ENCODE measurements at regions not wholly inside any gene's neighbourhood (a gene's known extent, or its start where the extent isn't known, plus 50 kb on each side); places are given as distances from the start of the nearest gene placed in this dataset.
"Not testable (repeated sequence)": the region's sequence is repeated elsewhere in the genome, so short reads cannot be mapped to it uniquely, and the experiment has no call there.

- DNase-seq (ENCODE audit: extremely low read depth in 1 of 2, low read depth in 1 of 2) = no peak
These were observed 1227.7 kb upstream of the WWC1 start for GRCh38 chr5:167063788-167064187.

DNA sequence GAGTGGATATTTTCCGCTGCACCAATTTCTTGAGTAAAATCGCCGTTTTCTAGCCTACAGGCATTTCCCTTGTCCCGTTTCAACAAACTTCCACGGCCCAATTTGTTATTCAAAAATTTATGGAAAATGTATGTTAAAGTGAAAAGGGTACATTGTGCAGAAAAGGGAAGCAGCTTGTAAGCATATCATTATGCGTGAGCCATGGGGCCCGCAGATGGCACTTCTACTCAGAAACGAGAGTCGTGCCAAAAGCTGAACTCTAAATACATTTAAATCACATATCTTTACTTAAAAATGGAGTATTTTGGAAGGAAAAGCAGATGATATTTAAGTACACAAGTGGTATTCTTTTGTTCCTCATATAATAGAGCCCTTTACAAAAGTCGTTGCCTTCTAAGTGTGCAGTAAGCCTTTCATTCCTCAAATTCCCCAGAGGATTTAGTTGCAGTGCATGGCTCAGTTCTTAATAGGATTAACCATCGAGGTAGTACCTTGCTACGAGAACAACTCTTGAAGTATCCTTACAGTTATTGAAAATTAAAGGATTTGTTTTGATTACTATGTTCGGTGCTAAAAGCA is 1227.2 kb upstream of the WWC1 start:
- DNase-seq (ENCODE audit: extremely low read depth in 1 of 2, low read depth in 1 of 2) = no peak

GRCh38 chr5:167065794-167066193 is 1225.7 kb upstream of the WWC1 start:
- DNase-seq (ENCODE audit: extremely low read depth in 1 of 2, low read depth in 1 of 2) = no peak

- no peak for DNase-seq (ENCODE audit: extremely low read depth in 1 of 2, low read depth in 1 of 2)
These were observed 1219.3 kb upstream of the WWC1 start for GRCh38 chr5:167071981-167072610.

DNA sequence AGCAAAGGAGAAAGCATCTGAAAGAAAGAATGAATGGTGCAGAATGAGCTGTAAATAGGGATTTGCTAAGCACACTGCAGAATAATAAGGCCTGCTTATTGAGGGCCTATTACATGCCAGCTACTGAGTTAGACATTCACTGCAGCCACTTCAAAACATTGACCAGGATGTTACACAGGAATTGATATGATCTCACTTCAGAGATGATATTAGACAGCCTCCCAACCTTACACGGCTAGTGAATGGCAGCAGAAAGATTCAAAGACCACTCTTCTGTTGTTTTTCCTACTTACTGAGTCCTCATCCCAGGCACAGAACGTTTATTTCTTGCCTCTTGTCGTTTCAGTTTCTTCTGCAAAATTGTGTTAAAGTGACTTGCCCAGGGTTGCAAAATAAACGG is 1209.9 kb upstream of the WWC1 start:
- DNase-seq (ENCODE audit: extremely low read depth in 1 of 2, low read depth in 1 of 2) = no peak

DNA sequence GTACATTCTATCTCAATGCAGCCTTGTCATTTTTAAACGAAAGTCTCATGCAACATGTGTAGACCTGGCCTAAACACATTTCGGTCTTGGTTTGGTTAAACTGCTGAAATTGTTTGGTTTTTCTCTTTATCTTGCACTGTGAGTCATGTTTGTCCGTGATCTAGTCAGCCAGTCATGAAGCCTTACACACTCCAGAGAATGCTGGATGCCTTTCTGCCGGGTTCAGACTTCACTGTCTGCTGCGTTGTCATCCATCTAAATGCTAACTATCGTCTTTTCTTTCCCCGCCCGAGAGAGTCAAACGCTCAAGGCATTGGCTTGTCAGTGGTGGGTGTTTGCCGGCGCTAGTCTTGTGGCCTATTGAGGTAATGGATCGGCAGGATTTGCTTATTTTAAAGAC is 1194.6 kb upstream of the WWC1 start:
- DNase-seq (ENCODE audit: extremely low read depth in 1 of 2, low read depth in 1 of 2) = no peak

- DNase-seq (ENCODE audit: extremely low read depth in 1 of 2, low read depth in 1 of 2) = no peak
These were observed 1187.1 kb upstream of the WWC1 start for GRCh38 chr5:167104351-167104750.

DNA sequence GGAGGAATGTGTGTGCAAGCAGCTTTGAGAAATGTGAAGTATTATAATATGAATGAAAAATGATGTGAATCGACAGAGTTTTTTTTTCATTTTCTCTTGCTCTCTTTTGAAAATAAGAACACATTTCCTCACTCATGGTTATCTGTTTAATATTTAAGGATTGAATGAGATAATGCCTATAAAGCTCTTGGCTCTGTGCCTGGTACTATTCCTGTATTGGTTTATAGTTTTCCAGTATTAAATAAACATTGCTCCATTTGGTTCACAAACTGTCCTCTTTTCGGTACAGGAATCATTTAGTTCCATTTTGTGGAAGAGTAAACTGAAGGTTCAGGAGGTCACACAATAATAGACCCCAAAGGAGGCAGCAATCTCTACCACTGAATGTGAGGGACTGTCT is 1185.5 kb upstream of the WWC1 start:
- no peak for DNase-seq (ENCODE audit: extremely low read depth in 1 of 2, low read depth in 1 of 2)

GRCh38 chr5:167107684-167108083 is 1183.8 kb upstream of the WWC1 start:
- no peak for DNase-seq (ENCODE audit: extremely low read depth in 1 of 2, low read depth in 1 of 2)

DNA sequence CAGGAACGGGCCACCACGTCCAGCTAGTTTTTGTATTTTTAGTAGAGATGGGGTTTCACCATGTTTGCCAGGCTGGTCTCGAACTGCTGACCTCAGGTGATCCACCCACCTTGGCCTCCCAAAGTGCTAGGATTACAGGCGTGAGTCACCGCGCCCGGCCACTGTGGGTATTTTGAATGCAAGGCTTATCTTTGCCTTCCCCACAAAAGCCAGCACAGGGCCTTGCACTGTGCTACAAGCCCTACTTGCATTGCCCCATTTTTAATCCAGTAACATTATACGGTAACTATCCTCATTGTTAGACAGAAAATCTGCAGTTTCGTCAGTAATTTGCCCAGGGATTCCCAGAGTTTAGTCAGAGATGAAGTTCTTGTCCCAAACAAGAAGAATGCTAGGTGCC is 1183.2 kb upstream of the WWC1 start:
- not testable (repeated sequence) for DNase-seq (ENCODE audit: extremely low read depth in 1 of 2, low read depth in 1 of 2)

- DNase-seq (ENCODE audit: extremely low read depth in 1 of 2, low read depth in 1 of 2) = no peak
These were observed 1178.9 kb upstream of the WWC1 start for GRCh38 chr5:167112556-167112955.

DNA sequence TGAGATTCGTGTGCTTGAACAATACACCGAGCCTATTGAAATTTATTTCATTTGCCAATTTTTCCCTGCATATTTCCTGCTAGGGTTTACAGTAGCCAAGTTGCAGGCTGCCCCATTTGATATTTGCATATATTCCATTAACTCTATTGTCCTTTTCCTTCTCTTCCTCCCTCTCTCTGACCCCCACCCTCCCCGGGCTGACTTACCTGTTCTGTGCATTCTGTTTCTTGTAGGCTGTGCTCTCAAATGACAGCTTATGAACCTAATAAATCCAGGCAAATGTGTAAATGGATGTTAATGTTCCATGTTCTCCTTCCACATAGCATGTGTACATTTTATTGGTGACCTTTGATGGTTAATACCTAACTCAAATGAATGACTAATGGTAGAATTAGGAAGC is 1169.2 kb upstream of the WWC1 start:
- no peak for DNase-seq (ENCODE audit: extremely low read depth in 1 of 2, low read depth in 1 of 2)

- DNase-seq (ENCODE audit: extremely low read depth in 1 of 2, low read depth in 1 of 2) = no peak
These were observed 1168.3 kb upstream of the WWC1 start for GRCh38 chr5:167123126-167123525.

DNA sequence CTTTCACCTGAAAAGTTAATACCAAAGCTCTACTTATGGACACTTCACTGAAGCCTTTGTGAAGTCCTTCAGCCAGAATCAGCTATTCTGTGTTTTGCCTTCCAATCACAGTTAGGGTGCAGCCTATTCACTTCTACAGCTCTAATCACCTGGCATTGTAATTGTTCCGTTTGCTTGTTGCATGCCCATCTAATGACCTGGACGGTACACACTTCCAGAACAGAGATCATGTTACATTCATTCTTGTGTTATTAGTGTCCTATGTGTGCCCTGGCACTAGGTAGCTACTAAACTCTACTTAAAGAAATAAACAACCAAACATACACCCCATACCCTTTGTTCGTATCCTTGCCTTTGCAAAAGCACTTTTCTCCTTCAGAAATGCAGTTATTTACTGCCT is 1162.9 kb upstream of the WWC1 start:
- DNase-seq (ENCODE audit: extremely low read depth in 1 of 2, low read depth in 1 of 2) = no peak

DNA sequence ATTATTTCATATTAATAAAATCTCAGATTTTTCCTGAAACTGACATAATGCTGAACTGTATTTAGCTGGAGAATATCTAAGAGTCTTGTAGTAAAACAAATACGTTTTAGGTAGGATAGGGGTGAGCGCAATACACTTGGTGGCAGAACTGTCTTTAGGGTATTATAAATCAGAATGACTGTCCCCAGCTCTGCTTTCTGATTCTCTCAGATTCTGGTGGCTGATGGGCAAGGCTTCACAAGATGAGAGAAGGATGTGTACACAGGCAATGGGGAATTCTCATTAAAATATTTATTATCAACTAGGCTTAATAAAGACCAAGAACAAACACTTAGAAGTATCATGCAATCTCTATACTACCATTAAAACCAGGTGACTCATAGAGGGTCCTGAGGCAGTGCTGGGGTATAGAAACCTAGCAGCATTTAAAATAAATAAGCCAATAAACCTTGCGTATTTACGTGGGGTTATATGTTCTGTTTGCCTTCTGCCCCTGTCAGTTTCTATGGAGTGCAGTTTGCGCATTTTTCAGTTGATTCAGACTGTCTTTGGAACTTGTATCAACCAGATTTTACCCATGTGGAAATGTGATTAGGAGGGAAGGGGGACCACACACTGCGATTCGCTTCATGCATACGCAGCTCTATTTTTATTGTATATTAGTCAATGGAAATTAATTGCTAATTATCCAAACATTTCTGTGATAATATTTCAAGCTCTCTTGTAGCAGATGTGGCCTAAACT is 1150.7 kb upstream of the WWC1 start:
- DNase-seq (ENCODE audit: extremely low read depth in 1 of 2, low read depth in 1 of 2) = no peak

- DNase-seq (ENCODE audit: extremely low read depth in 1 of 2, low read depth in 1 of 2) = no peak
These were observed 1147.7 kb upstream of the WWC1 start for GRCh38 chr5:167143716-167144115.

DNA sequence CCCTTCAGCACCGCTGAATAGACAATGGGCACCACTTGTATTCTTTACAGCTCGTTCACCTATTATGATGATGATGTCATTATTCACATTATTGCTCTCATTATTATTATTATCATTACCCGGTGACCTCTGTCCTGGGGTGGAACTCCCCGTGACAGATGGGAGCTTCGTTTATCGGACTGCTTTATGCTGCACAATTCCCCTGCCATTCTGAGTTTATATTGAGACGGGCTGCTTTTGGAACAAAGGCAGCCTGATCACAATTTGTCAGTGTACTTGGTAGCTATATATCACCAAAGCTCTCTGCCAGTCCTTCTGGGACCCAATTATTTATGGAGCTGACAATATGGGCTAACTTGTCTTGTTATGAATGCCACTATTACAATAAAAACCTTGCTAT is 1145.6 kb upstream of the WWC1 start:
- no peak for DNase-seq (ENCODE audit: extremely low read depth in 1 of 2, low read depth in 1 of 2)

DNA sequence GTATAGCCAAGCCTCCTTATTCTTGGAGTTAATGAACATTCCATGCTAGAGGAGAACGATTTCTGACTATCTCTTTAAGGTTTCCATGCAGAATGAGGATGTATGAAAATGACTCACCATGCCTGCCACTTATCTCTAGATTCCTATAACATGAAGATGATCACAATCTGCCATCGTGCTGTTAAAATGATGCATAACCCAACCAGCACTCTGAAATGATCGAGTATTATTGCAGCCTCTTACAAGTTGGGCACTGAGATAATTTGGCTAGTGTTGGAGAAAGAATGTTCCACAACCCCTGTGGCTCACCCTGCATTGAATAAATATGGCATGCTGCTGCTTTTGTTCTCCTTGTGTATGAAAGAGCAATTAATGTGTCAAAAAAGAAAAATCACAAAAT is 1143.6 kb upstream of the WWC1 start:
- no peak for DNase-seq (ENCODE audit: extremely low read depth in 1 of 2, low read depth in 1 of 2)

DNA sequence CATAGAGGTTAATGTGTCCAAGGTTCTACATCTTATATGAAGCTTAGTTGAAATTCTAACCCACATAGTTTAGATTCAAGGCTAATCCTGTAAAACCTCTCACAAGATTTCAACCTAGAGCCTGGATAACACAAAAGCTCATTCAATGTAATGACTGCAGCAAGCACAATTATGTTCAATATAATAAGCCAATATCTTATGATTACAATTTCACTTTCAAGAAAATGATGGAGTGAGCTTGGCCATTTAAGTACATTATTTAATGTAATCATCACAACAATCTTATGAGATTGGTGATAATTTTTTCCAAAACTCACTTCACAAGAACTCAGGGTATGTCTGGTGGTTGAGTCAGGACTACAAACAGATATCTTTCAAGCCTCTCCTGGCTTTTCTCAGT is 1140.8 kb upstream of the WWC1 start:
- no peak for DNase-seq (ENCODE audit: extremely low read depth in 1 of 2, low read depth in 1 of 2)

DNA sequence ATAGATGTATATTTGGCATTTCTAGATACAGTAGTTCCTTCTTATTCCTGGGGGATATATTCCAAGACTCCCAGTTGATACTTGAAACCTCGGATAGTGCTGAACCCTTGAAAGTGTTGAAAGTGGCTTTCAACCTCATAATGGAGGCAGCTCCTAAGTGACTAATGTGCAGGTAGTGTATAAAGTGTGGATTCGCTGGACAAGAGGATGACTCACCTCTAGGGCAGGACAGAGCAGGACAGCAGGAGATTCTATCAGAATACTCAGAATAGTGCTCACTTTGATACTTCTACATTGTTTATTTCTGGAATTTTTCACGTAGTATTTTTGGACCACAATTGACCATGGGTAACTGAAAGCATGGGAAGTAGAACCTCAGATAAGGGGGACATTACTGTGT is 1138.9 kb upstream of the WWC1 start:
- no peak for DNase-seq (ENCODE audit: extremely low read depth in 1 of 2, low read depth in 1 of 2)

DNA sequence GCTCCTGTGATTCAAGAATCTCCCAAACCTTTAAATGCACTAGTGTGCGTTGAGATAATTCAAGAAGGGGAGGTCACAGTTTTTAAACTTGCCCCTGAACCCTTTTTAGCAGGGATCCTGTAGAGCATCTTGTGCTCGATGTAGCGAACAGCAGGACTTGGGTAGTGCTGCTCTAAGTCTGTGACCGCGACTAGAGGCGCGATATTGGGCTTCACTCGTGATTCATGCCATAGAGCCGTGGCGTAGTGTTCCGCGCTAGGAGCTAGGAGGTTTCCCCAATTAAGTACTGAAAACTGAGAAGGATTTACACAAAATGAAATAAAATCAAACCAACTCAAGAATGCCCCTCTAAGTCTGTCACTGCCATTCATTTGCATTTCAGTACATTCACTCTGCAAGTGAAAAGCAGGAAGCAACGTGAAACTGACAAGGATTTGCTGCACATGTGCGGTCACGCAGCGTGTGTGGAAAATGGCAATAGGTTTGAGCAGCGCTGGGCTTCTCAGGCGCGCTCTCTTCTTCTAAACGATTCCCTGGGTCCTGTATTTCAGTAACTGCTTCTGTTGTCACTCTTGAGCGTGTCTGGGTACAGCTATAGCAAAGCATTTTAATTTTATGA is 1135.9 kb upstream of the WWC1 start:
- DNase-seq (ENCODE audit: extremely low read depth in 1 of 2, low read depth in 1 of 2) = no peak

GRCh38 chr5:167156446-167156845 is 1135.0 kb upstream of the WWC1 start:
- DNase-seq (ENCODE audit: extremely low read depth in 1 of 2, low read depth in 1 of 2) = no peak
